HG03469 (cell line): ENCODE measurements at regions not wholly inside any gene's neighbourhood (a gene's known extent, or its start where the extent isn't known, plus 50 kb on each side); places are given as distances from the start of the nearest gene placed in this dataset.
"Not testable (repeated sequence)": the region's sequence is repeated elsewhere in the genome, so short reads cannot be mapped to it uniquely, and the experiment has no call there.

Experiments
- ATAC-seq: cut with Tn5 transposase; IDR thresholded peaks from one replicate; pipeline ENCODE4 v1.9.1; 2021; ENCODE audit warnings: mild to moderate bottlenecking, moderate library complexity, moderate number of reproducible peaks; ENCODE audit not compliant: unreplicated experiment

- no peak for ATAC-seq
Observed at GRCh38 chr13:53101883-53102282, 73.3 kb downstream of the OLFM4 start.

- ATAC-seq, result no peak
Observed at GRCh38 chr13:53104136-53104535, 75.5 kb downstream of the OLFM4 start.

GRCh38 chr13:53105477-53105876 is 76.9 kb downstream of the OLFM4 start:
- no peak for ATAC-seq

- no peak for ATAC-seq
Observed at GRCh38 chr13:53105890-53106289, 77.3 kb downstream of the OLFM4 start.

- no peak for ATAC-seq
Observed at GRCh38 chr13:53110181-53110580, 81.6 kb downstream of the OLFM4 start.

GRCh38 chr13:53110614-53111013 is 82.0 kb downstream of the OLFM4 start:
- no peak for ATAC-seq

GRCh38 chr13:53112522-53112921 is 83.9 kb downstream of the OLFM4 start:
- no peak for ATAC-seq

- ATAC-seq, result not testable (repeated sequence)
Observed at GRCh38 chr13:53117048-53117447, 88.4 kb downstream of the OLFM4 start.

- no peak for ATAC-seq
Observed at GRCh38 chr13:53121131-53121773, 92.6 kb downstream of the OLFM4 start.

- no peak for ATAC-seq
Observed at GRCh38 chr13:53121919-53122318, 93.3 kb downstream of the OLFM4 start.

GRCh38 chr13:53123536-53123935 is 94.9 kb downstream of the OLFM4 start:
- ATAC-seq, result no peak

- no peak for ATAC-seq
Observed at GRCh38 chr13:53124623-53125022, 96.0 kb downstream of the OLFM4 start.

- ATAC-seq, result no peak
Observed at GRCh38 chr13:53126841-53127245, 98.2 kb downstream of the OLFM4 start.

GRCh38 chr13:53127373-53127772 is 98.8 kb downstream of the OLFM4 start:
- ATAC-seq, result no peak

- ATAC-seq, result no peak
Observed at GRCh38 chr13:53129864-53130393, 101.3 kb downstream of the OLFM4 start.

GRCh38 chr13:53131361-53131760 is 102.7 kb downstream of the OLFM4 start:
- ATAC-seq, result no peak

- ATAC-seq, result no peak
Observed at GRCh38 chr13:53135301-53135700, 106.7 kb downstream of the OLFM4 start.

- ATAC-seq, result no peak
Observed at GRCh38 chr13:53136554-53137215, 108.1 kb downstream of the OLFM4 start.

- no peak for ATAC-seq
Observed at GRCh38 chr13:53137779-53138178, 109.2 kb downstream of the OLFM4 start.

GRCh38 chr13:53138376-53139036 is 109.9 kb downstream of the OLFM4 start:
- no peak for ATAC-seq

GRCh38 chr13:53141336-53141735 is 112.7 kb downstream of the OLFM4 start:
- ATAC-seq, result no peak

- no peak for ATAC-seq
Observed at GRCh38 chr13:53142306-53142705, 113.7 kb downstream of the OLFM4 start.
